ENCODE measurements at regions not wholly inside any gene's neighbourhood (a gene's known extent, or its start where the extent isn't known, plus 50 kb on each side); places are given as distances from the start of the nearest gene placed in this dataset.

- H3K27ac ChIP-seq, result no peak overlapping the region
- TF ChIP-seq EZH2 (IDR thresholded peaks at IDR 0.05; ENCODE audit: insufficient read depth, poor library complexity, severe bottlenecking) (no peak), EZH2phosphoT487 (IDR thresholded peaks at IDR 0.05; ENCODE audit: insufficient read depth, low read depth) (no peak)
- no peaks in the 10 kb centered on the region for H3K79me2 ChIP-seq (ENCODE audit: insufficient read depth)
- H3K4me1 ChIP-seq (ENCODE audit: insufficient read depth), result no peaks in the 10 kb centered on the region
- no peak overlapping the region for H3K4me3 ChIP-seq
- peaks cover 26% of the 10 kb centered on the region for H3K27me3 ChIP-seq (replicated peaks; ENCODE audit: insufficient read depth)
- no peaks in the 10 kb centered on the region for H3F3A ChIP-seq (ENCODE audit: insufficient read depth)
- H4K20me1 ChIP-seq (ENCODE audit: insufficient read depth), result no peaks in the 10 kb centered on the region
- no peak overlapping the region for H3K4me2 ChIP-seq (ENCODE audit: unreplicated experiment)
- DNase-seq, result no peak
- WGBS, 2 experiments (ENCODE audit: low coverage in 1 of 2, low lambda C conversion rate in 2 of 2, missing lambda C conversion rate in 2 of 2), result 60 to 62% methylated on average over 4 of the region's 4 CpGs
- no peak overlapping the region for H2AFZ ChIP-seq
- no peak overlapping the region for H3K9ac ChIP-seq
- H3K9me3 ChIP-seq (ENCODE audit: low read depth), result no peaks in the 10 kb centered on the region
- in situ Hi-C loops (cut with MboI), result no loop called here
- no peaks in the 10 kb centered on the region for H3K36me3 ChIP-seq (ENCODE audit: low read depth)
- H3K9me2 ChIP-seq (ENCODE audit: insufficient read depth), result no peaks in the 10 kb centered on the region
These were observed 149.4 kb upstream of the PITX1 start for GRCh38 chr5:135183464-135183863.

- no peaks in the 10 kb centered on the region for H3K4me1 ChIP-seq (ENCODE audit: insufficient read depth)
- no peak overlapping the region for H3K4me2 ChIP-seq (ENCODE audit: unreplicated experiment)
- H2AFZ ChIP-seq, result no peak overlapping the region
- WGBS, 2 experiments (ENCODE audit: low coverage in 1 of 2, low lambda C conversion rate in 2 of 2, missing lambda C conversion rate in 2 of 2), result 77 to 87% methylated on average over 5 of the region's 5 CpGs
- no peaks in the 10 kb centered on the region for H3K79me2 ChIP-seq (ENCODE audit: insufficient read depth)
- no peak overlapping the region for H3K4me3 ChIP-seq
- no peak overlapping the region for H3K9ac ChIP-seq
- no peaks in the 10 kb centered on the region for H4K20me1 ChIP-seq (ENCODE audit: insufficient read depth)
- no peak for DNase-seq
- H3K36me3 ChIP-seq (ENCODE audit: low read depth), result no peaks in the 10 kb centered on the region
- H3K9me2 ChIP-seq (ENCODE audit: insufficient read depth), result no peaks in the 10 kb centered on the region
- in situ Hi-C loops (cut with MboI), result no loop called here
- TF ChIP-seq EZH2 (IDR thresholded peaks at IDR 0.05; ENCODE audit: insufficient read depth, poor library complexity, severe bottlenecking) (no peak), EZH2phosphoT487 (IDR thresholded peaks at IDR 0.05; ENCODE audit: insufficient read depth, low read depth) (no peak)
- H3K9me3 ChIP-seq (ENCODE audit: low read depth), result no peaks in the 10 kb centered on the region
- H3F3A ChIP-seq (ENCODE audit: insufficient read depth), result no peaks in the 10 kb centered on the region
- peaks cover 26% of the 10 kb centered on the region for H3K27me3 ChIP-seq (replicated peaks; ENCODE audit: insufficient read depth)
- H3K27ac ChIP-seq, result no peak overlapping the region
These were observed 148.6 kb upstream of the PITX1 start for GRCh38 chr5:135182675-135183074.

- H2AFZ ChIP-seq, result no peak overlapping the region
- no peaks in the 10 kb centered on the region for H3K79me2 ChIP-seq (ENCODE audit: insufficient read depth)
- H3K9me2 ChIP-seq (ENCODE audit: insufficient read depth), result no peaks in the 10 kb centered on the region
- H3K27ac ChIP-seq, result no peak overlapping the region
- peaks cover 20% of the 10 kb centered on the region for H3K27me3 ChIP-seq (replicated peaks; ENCODE audit: insufficient read depth)
- H3K9ac ChIP-seq, result no peak overlapping the region
- H3K4me3 ChIP-seq, result no peak overlapping the region
- no peak for DNase-seq
- WGBS, 2 experiments (ENCODE audit: low coverage in 1 of 2, low lambda C conversion rate in 2 of 2, missing lambda C conversion rate in 2 of 2), result 84 to 85% methylated on average over 3 of the region's 3 CpGs
- H3K9me3 ChIP-seq (ENCODE audit: low read depth), result no peaks in the 10 kb centered on the region
- H3K36me3 ChIP-seq (ENCODE audit: low read depth), result no peaks in the 10 kb centered on the region
- TF ChIP-seq EZH2phosphoT487 (IDR thresholded peaks at IDR 0.05; ENCODE audit: insufficient read depth, low read depth) (no peak), EZH2 (IDR thresholded peaks at IDR 0.05; ENCODE audit: insufficient read depth, poor library complexity, severe bottlenecking) (no peak)
- H4K20me1 ChIP-seq (ENCODE audit: insufficient read depth), result no peaks in the 10 kb centered on the region
- H3K4me2 ChIP-seq (ENCODE audit: unreplicated experiment), result no peak overlapping the region
- H3F3A ChIP-seq (ENCODE audit: insufficient read depth), result no peaks in the 10 kb centered on the region
- in situ Hi-C loops (cut with MboI), result no loop called here
- no peaks in the 10 kb centered on the region for H3K4me1 ChIP-seq (ENCODE audit: insufficient read depth)
These were observed 147.6 kb upstream of the PITX1 start for GRCh38 chr5:135181653-135182052.

- TF ChIP-seq EZH2 (IDR thresholded peaks at IDR 0.05; ENCODE audit: insufficient read depth, poor library complexity, severe bottlenecking), result no peak
- no peak for TF ChIP-seq EZH2phosphoT487 (IDR thresholded peaks at IDR 0.05; ENCODE audit: insufficient read depth, low read depth)
- in situ Hi-C loops (cut with MboI), result no loop called here
These were observed 145.4 kb upstream of the PITX1 start for GRCh38 chr5:135179308-135179980.

More at GRCh38 chr5:135179308-135179980, 145.4 kb upstream of the PITX1 start:
- no peak overlapping the region for H3K4me3 ChIP-seq
- no peak overlapping the region for H3K4me2 ChIP-seq (ENCODE audit: unreplicated experiment)
- no peaks in the 10 kb centered on the region for H3K9me3 ChIP-seq (ENCODE audit: low read depth)
- no peaks in the 10 kb centered on the region for H3K36me3 ChIP-seq (ENCODE audit: low read depth)
- DNase-seq, result no peak
- no peak overlapping the region for H3K9ac ChIP-seq
- H3K4me1 ChIP-seq (ENCODE audit: insufficient read depth), result no peaks in the 10 kb centered on the region
- H3K79me2 ChIP-seq (ENCODE audit: insufficient read depth), result no peaks in the 10 kb centered on the region
- H3F3A ChIP-seq (ENCODE audit: insufficient read depth), result no peaks in the 10 kb centered on the region
- H3K9me2 ChIP-seq (ENCODE audit: insufficient read depth), result no peaks in the 10 kb centered on the region
- no peaks in the 10 kb centered on the region for H4K20me1 ChIP-seq (ENCODE audit: insufficient read depth)
- peaks cover 20% of the 10 kb centered on the region for H3K27me3 ChIP-seq (replicated peaks; ENCODE audit: insufficient read depth)
- H3K27ac ChIP-seq, result no peak overlapping the region
- WGBS, 2 experiments (ENCODE audit: low coverage in 1 of 2, low lambda C conversion rate in 2 of 2, missing lambda C conversion rate in 2 of 2), result 57 to 59% methylated on average over 11 of the region's 11 CpGs
- no peak overlapping the region for H2AFZ ChIP-seq
